Fibroblast of pulmonary artery (primary cell): ENCODE measurements at regions not wholly inside any gene's neighbourhood (a gene's known extent, or its start where the extent isn't known, plus 50 kb on each side); places are given as distances from the start of the nearest gene placed in this dataset.
"Not testable (repeated sequence)": the region's sequence is repeated elsewhere in the genome, so short reads cannot be mapped to it uniquely, and the experiment has no call there.

Experiments used
- DNase-seq: peaks from one replicate; pipeline ENCODE4 v3.0.0-alpha.2; 2010; ENCODE audit warnings: low read depth
- H3K4me3 ChIP-seq: replicated peaks from 2 replicates; pipeline ENCODE4 v1.5.1; 2011; ENCODE audit warnings: low read depth, mild to moderate bottlenecking, control low read depth, low read length, moderate library complexity
- TF ChIP-seq, protein P1 (sequence below): IDR thresholded peaks from 2 replicates; pipeline ENCODE4 v1.5.1; 2011; ENCODE audit warnings: mild to moderate bottlenecking, control low read depth, low read length, inconsistent platforms; ENCODE audit errors: missing control alignments

- DNase-seq = no peak
- H3K4me3 ChIP-seq = no peak overlapping the region
- TF ChIP-seq, protein P1, sequence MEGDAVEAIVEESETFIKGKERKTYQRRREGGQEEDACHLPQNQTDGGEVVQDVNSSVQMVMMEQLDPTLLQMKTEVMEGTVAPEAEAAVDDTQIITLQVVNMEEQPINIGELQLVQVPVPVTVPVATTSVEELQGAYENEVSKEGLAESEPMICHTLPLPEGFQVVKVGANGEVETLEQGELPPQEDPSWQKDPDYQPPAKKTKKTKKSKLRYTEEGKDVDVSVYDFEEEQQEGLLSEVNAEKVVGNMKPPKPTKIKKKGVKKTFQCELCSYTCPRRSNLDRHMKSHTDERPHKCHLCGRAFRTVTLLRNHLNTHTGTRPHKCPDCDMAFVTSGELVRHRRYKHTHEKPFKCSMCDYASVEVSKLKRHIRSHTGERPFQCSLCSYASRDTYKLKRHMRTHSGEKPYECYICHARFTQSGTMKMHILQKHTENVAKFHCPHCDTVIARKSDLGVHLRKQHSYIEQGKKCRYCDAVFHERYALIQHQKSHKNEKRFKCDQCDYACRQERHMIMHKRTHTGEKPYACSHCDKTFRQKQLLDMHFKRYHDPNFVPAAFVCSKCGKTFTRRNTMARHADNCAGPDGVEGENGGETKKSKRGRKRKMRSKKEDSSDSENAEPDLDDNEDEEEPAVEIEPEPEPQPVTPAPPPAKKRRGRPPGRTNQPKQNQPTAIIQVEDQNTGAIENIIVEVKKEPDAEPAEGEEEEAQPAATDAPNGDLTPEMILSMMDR = no peak
These were observed 625.3 kb upstream of the LRRTM4 start for GRCh38 chr2:78147466-78147865.

DNA sequence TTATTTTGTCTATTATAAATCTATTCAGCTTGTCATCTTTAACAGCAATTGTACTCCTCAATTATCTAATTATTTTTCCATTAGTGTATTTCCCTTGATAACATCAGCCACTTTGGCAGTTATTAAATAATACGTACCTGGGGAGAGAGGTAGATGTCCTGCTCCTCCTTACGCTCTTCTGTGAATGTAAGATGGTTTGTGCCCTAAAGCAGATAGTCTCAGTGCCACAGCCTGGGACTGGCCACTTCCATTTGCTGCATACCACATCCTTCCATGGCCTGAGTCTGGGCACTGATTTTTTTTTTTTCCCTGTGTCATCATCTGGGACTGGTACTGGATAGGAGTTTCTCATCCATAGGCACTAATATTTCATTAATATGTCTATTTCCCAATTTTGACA is 632.4 kb upstream of the LRRTM4 start:
- TF ChIP-seq, protein P1 = no peak
- no peak overlapping the region for H3K4me3 ChIP-seq
- DNase-seq = no peak

DNA sequence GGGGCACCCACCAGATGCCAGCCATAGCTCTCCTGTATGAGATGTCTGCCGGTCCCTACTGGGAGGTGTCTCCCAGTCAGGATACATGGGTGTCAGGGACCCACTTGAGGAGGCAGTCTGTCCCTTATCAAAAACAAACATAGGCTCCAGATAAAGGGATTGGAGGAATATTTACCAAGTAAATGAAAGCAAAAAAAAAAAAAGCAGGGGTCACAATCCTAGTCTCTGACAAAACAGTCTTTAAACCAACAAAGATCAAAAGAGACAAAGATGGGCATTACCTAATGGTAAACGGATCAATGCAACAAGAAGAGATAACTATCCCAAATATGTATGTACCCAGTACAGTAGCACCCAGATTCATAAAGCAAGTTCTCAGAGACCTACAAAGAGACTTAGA is 640.0 kb upstream of the LRRTM4 start:
- H3K4me3 ChIP-seq = no peak overlapping the region
- TF ChIP-seq, protein P1 = no peak
- no peak for DNase-seq

- not testable (repeated sequence) for H3K4me3 ChIP-seq, DNase-seq
These were observed 650.0 kb upstream of the LRRTM4 start for GRCh38 chr2:78172157-78172556.

DNA sequence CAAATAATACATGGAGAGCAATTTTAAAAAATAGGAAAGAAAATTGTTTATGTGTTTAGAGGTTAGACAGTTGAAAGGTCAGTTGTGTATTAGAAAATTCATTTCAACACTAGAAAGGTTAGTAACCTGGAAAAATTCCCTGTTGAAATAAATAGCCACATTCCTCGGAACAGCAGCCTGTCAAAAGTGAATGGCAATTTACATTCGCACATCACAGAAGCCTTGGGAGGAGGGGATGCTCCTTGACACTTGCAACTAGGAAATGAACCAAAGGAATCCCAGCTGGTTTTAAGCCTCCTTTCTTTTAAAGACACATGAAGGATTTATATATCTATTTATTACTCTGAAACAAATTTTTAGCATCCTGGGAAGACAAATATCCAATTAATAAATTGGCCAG is 653.5 kb upstream of the LRRTM4 start:
- TF ChIP-seq, protein P1 = no peak
- DNase-seq = no peak
- no peak overlapping the region for H3K4me3 ChIP-seq

DNA sequence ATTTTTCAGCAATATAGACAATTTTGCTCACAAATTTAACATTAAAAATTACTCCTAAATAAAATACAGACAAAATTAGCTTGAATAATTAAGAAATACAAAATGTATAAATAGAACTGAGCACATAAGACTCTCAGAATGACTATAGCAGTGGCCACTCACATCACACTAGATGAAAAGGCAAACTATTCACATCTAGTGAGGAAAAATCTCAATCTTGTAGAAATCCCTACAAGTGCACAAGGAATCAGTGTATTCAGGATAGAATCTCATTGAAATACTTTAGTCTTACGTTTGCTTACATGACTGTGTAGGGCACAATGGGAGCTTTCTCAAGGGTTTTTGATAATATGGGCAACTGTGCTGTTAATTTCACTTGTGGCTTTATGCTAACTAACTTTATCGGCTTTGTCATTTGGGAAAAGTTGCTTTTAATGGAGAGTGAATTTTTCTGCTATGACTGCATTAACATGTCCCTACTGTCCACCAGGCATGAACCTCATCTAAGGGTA is 678.9 kb upstream of the LRRTM4 start:
- TF ChIP-seq, protein P1 = no peak
- H3K4me3 ChIP-seq = no peak overlapping the region
- DNase-seq = no peak

- H3K4me3 ChIP-seq = no peak overlapping the region
- DNase-seq = no peak
- TF ChIP-seq, protein P1 = no peak
These were observed 680.2 kb upstream of the LRRTM4 start for GRCh38 chr2:78202366-78202765.
